HG02678 (cell line): ENCODE measurements at regions not wholly inside any gene's neighbourhood (a gene's known extent, or its start where the extent isn't known, plus 50 kb on each side); places are given as distances from the start of the nearest gene placed in this dataset.
"Not testable (repeated sequence)": the region's sequence is repeated elsewhere in the genome, so short reads cannot be mapped to it uniquely, and the experiment has no call there.

Source experiments
- ATAC-seq: cut with Tn5 transposase; IDR thresholded peaks from one replicate; pipeline ENCODE4 v1.9.1; 2021; ENCODE audit warnings: mild to moderate bottlenecking, moderate library complexity; ENCODE audit not compliant: unreplicated experiment

DNA sequence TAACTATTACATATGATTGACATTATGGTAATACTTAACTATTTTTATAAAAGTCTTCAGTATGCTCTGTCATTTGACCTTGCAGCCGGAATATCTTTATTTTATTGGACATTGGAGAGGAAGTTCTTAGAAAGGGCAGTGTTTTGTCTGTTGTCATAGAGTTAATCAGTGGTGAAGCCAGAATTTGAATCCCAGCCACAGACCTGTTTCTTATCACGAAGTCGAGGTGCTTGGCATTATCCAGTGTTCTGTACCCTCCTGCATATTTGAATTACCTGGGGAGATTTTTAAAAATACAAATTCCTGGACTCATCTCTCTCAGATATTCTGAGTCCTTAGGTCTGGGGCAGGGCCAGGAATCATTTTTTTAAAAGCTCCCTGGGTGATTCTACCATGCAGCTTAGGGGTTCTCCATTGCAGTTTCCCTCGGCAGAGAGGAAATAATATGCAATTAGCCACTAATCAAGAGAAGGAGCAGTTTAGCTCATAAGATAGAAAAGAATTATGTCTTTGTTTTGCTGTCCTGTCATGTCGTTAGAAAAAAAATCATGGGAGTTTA is 195.6 kb upstream of the CFAP20DC start:
- no peak for ATAC-seq

DNA sequence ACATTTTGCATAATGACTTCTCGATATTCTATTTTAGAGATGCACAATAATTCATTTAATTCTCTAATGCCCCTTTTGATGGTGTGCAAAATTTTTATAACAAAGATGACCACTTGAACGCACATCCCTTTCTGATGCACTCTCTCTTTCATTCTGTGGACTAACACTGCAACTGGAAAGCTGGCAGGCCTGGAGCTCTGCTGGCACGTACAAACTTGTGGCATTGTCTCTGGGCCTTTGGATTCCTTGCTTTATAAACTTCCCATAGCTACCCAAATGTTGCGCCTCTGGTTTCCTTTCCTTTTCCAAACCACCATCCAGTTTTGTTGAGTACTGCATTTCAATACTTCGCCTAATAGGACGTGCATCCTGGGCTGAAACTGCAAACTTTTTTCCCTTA is 194.5 kb upstream of the CFAP20DC start:
- no peak for ATAC-seq

DNA sequence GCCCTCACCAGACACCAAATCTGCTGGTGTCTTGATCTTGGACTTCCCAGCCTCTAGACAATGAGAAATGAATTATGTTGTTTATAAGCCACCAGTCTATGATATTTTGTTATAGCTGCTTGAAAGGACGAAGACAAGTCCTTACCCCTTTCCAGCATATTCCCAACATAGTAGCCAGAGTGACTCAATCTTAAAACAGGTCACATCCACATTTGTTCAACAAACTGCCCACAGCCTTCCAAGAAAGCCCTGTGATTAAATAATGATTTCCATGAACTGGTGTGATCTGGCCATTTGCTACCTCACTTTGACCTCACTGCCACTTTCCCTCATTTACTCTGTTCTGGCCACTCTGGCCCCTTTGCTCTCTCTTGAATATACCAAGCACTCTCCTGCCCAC is 193.7 kb upstream of the CFAP20DC start:
- no peak for ATAC-seq

DNA sequence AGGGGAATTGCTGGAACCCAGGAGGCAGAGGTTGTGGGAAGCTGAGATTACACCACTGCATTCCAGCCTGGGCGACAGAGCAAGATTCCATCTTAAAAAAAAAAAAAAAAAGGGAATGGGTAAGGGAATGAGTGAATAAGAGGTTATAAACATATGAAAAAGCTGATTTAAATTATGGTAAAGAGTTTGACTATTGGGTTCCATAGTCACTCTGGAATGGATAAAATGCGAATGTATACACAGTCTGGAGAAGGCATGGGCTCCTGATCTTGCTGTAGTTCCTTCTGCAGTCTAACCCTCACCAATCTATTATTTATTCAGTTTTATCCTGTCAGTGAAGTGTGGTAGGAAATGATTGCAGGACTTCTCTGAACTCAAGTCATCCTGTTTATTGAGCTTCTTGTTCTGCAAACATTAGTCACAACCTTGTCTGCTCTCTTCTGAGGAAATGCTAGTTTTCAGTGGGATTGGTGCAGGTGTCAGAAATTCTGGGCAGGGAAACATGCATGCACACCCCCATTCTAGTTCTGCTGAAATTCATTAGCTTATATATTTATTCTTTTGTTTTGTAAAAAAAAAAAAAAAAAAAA is 190.9 kb upstream of the CFAP20DC start:
- ATAC-seq: no peak

DNA sequence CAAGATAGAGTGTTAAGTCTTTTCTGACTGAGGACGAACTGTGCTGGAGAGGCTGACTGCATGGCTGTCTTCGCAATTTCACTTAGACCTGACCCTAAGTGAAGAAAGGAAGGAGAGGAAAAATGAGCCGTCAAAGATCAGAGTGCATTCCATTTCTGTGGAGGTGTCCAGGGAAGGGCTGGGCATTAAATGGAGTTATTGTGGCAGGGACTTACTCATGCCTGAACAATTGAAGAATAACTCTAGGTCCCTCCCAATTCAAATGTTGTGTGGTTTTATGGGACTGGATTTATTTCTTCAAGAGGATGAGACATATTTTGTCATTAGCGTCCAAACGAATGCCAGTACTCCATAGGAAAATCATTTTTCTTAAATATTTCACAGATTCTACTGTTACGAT is 187.3 kb upstream of the CFAP20DC start:
- no peak for ATAC-seq

DNA sequence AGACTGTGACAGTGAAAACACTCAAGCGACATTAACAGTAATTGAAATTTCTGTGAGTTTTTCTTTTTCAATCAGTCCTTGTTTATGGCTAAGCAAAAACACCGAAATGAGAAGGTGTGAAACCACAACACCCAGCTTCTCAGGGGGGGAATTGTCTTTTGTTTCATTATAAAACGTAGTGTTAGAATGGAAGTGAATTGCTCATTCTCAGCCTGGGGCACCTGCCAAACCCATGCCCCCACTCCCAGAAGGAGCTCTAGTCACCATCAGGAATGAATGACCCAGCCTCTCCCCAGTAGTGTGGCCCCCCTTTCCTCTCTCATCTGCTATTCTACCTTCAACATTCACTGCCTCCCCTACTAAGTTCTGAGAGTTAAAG is 185.8 kb upstream of the CFAP20DC start:
- no peak for ATAC-seq

DNA sequence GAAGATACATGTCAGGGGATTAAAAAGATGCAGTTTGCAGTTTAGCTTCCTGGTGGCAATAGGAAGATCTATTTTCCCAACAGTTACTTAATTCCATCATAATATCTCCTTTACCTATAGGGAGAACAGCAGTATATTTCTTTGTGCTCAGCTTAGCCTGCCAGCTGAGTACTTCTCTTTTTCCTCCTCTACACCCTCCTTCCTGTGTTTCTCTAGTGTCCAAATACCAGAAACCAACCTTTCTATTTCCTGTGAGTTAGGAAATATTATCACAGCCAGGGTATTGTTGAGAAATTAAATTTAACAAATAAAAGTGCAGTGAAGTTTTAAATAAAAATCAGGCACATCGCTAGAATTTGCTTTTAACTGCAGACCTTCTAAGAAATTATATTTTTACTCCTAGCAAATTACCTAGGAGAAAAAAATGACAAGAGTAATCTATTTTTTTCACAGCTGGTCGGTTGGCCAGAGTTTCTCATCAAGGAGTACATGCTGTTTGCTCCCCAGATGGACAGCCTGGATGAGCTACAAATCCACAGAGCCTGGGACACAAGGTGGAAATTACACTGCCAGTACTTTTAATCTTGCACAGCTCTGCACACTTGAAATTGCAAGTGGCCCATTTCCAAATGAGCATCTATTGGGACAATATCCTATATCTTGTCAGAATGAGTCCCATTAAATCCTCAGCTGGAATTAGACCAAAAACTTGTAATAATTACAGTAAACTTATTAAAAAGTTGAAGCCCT is 185.2 kb upstream of the CFAP20DC start:
- ATAC-seq: no peak

DNA sequence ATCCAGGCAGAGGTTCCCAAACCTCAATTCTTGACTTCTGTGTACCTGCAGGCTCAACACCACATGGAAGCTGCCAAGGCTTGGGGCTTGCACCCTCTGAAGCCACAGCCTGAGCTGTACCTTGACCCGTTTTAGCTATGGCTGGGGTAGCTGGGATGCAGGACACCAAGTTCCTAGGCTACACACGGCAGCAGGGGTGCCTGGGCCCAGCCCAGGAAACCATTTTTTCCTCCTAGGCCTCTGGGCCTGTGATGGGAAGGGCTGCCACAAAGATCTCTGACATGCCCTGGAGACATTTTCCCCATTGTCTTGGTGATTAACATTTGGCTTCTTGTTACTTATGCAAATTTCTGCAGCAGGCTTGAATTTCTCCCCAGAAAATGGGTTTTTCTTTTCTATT is 180.6 kb upstream of the CFAP20DC start:
- ATAC-seq: not testable (repeated sequence)

DNA sequence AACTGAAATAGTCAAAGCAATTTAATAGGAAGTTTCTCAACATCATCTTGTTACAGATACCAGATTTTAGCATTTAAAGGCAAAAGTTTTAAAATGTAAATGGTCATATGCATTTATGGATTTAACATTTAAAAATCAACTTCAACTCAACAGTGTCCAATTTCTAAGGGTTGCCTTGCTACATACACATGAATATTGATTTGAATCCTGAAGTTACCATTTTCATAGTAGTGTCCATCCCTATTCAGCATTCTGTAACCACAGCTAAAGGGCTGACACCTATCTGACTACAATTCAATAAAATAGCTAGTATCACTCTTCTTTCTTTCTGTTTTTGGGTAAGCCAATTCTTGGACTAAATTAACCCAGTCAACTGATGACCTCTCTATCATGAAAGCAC is 164.0 kb upstream of the CFAP20DC start:
- ATAC-seq: no peak

DNA sequence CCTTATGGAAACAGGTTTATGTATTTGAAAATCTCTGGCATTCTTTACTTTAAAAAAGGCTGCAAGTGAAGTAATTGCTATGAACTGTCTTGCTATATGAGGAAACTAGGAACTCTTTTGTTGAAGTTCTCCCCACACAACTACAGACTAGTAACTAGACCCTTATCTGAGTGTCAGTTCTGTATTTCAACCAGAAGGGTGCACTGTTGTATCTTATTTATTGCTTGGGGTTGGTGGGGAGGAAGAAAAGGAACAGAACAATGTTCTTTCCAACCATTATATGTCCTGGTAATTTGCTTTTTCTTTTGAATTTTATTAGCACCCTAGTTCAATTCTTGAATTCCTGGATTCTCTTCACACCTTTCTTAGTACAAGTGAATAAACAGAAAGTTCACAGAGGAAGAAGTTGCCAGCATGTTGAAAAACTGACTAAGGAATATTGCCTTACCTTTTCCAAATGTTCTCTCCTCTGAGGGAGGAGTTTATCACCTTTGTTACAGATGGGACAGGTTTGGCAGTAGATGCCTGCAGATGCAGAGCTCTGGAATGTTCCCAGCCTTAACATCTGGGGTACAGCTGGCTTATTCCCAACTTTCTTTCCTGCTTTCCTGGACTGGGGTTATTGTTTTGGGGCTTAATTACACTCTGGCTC is 162.4 kb upstream of the CFAP20DC start:
- ATAC-seq: peak; percentile 78

DNA sequence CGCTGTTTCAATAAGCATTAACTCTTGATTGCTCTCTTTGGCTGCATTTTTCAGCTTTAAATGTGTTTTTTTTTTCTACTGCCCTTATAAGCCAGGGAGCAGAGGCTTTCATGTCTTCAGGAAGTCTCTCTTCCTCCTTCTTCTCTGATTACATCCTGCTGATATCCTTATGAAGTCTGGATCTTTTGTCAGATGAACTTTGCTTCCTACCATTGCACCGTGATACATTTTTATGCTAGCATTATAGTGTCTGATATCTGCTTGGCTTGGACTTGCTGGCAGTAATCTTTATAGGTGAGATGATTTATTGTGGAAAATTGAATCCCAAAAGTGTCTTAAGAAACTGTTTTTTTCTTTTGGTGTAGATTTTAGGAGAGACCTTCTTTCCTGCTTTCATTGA is 160.4 kb upstream of the CFAP20DC start:
- ATAC-seq: no peak

DNA sequence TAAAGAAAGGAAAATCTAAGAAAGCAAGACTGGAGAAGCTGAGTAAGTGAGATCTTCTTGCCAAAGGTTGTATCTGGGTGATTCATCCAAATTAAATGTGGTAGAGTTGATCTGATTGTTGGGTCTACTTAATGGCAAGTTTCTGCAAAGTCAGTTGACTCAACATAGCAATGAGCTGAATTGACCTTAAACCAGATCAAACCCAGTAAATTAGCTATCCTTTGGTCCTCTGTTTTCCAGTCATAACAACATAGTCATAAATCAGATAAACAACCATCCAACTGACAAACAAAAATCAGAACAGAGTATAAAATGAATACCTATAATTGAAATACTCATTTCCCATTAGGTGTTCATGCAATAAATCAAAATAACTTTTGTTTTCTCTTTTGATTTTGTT is 142.6 kb upstream of the CFAP20DC start:
- ATAC-seq: no peak

DNA sequence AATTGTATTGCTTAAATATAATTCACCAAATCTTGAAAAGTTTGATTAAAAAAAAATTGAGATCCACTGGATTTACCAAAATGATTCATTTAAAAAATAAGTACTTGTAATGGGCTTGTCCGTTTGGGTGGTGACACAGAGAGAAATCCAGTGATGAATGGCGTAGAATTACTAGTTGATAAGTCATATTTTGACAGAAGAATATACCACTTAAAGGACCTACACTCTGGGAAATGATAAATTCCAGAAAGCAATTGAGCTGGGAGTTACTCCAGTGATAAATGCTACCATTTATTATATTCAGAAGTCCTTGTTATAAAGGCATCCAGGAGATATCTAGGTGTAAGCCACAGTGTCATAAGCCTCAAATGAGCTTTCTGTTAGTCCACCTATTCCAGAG is 141.8 kb upstream of the CFAP20DC start:
- no peak for ATAC-seq

DNA sequence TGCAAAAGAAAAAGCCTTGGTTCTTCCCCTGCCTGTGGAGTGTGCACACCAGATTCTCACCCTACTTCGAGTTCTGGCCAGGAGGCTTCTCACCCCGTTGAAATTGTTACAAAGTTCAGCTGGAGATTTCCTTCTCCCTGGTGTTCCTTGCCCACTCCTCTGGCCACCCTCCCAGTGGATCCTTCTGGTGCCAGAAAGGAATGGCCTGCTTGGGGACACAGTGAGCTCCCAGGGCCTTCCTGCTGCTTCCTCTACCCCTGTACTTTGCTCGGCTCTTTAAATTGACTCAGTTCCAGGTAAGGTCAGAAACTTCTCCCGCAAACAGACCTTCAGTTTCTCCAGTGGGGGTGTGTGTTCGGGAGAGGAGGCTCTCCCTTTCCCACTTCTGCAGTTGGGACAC is 140.1 kb upstream of the CFAP20DC start:
- ATAC-seq: no peak

DNA sequence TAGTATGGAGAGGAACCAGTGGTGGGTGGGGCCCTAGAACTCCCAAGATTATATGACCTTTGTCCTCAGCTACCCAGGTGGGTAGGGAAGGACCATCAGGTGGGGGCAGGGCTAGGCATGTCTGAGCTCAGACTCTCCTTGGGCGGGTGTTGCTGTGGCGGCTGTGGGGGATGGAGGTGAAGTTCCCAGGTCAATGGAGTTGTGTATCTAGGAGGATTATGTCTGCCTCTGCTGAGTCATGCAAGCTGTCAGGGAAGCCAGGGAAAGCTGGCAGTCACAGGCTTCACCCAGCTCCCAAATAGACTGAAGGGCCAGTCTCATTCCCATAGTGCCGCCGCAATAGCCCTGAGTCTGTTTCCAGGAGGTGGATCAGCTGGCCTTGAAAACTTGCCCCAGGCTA is 139.7 kb upstream of the CFAP20DC start:
- no peak for ATAC-seq

DNA sequence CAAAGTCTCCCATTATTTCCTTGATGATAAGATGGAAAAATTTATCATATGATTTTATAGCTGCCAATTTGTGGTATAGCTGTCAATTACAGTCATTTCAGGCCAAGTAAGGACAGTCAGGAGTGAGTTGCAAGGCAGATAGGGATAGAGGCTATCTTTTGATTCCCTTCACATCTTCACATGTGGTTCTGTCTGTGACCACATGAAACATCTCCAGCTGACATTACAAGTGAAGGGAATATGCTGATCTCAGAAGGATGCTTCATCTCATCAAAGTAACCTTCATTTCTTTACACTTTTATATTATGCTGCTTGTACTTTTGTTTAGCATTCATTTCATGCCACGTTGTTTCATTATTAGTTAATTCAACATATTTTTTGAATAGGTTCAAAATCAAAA is 136.9 kb upstream of the CFAP20DC start:
- ATAC-seq: no peak

DNA sequence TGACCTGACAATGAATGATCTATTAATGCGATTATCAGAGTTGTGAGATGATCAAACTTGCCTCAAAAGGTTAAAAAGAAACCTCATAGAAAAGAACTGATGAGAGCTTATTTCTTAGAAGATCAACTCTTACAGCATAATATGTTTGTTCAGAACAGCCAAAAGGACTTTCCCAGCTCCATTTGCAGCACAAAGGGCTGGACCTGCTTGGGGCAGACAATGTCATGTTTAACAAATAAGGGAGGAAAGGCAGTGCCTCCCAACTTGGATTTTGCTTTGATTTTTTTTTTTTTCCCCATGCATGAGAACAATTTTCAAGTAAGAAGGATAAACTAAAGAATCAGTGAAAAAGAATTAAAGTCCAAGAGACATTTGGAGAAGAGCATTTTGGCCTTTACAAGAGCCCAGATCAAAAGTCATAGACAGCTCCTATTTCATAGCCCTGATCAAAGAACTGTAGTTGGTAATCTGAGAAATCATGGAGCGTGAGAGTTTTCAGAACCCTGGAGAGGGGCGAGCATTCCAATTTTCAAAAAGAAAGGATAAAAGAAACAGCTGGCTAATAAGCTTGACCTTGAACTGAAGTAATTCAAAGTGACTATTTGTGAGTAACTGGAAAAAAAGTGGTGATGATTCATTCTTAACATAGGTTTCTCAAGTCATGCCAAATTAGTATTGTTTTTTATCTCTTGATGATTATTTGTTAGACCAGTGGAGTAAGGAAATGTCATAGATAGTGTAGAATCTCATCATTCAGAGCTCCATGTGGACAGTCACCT is 136.0 kb upstream of the CFAP20DC start:
- no peak for ATAC-seq

DNA sequence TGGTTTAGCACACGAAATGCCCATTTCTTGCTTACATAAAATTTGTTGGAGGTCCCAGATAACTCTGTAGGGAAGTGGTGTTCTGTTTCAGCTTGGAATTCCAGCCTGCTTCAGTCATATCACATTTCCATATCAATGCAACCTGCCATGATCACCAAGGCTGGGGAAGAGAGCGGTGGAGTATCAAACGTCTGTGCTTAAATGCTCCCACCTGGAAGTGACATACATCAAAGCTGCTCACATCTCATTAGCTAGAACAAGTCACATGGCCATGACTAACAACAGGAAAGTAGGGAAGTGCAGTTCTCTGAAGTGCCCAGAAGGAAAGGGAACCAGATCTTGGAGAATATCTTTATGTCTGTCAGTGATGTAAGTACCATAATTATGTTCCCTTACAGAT is 130.2 kb upstream of the CFAP20DC start:
- no peak for ATAC-seq

DNA sequence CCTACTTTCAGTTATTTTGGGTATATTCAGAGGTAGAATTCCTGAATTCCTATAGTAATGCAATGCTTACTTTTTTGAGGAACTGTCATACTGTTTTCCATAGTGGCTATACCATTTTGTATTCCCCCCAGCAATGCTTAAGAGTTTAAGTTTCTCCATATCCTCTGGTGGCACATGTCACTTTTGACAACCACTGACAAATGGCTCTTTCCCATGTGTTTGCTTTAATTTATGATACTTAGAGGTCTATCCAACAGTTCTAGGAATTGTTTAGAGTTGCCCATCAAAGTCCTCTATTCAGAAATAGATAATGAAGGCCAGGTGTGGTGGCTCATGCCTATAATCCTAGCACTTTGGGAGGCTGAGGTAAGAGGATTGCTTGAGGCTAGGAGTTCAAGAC is 128.9 kb upstream of the CFAP20DC start:
- ATAC-seq: no peak

DNA sequence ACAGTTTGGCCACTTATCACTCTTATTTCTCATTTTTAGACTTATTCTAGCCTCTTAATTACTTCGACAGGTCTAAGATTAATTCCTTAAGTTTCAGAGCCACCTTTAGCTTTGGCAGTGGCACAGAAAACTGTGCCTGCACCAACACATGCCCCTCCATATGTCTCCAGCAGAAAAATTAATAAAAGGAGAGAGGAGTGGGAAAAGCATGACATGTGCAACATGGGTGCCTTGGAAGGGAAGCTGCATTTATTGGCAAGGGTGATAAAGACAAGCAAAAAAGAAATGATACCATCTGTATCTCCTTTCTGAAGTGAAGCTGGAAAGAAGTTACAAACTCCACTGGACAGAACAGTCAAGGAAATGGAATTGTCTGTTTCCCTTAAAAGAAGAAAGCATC is 121.7 kb upstream of the CFAP20DC start:
- no peak for ATAC-seq

DNA sequence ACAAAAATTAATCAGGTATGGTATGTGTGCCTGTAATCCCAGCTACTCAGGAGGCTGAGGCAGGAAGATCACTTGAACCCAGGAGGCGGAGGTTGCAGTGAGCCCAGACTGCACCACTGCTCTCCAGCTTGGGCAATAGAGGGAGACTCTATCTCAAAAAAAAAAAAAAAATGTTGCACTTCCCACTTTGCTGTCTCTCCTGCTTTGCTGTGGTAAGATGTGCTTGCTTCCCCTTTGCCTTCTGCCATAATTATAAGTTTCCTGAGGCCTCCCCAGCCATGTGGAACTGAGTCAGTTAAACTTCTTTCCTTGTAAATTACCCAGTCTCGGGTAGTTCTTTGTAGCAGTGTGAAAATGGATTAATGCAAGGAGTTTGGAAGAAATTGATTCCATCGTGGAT is 120.3 kb upstream of the CFAP20DC start:
- not testable (repeated sequence) for ATAC-seq
